ENCODE measurements at regions not wholly inside any gene's neighbourhood (a gene's known extent, or its start where the extent isn't known, plus 50 kb on each side); places are given as distances from the start of the nearest gene placed in this dataset.
"Not testable (repeated sequence)": the region's sequence is repeated elsewhere in the genome, so short reads cannot be mapped to it uniquely, and the experiment has no call there.

- H3K27me3 Mint-ChIP-seq (ENCODE audit: low read depth): no peaks in the 10 kb centered on the region
- CTCF ChIA-PET: no interaction called here
- H3K4me1 Mint-ChIP-seq (ENCODE audit: low read depth): no peaks in the 10 kb centered on the region
- H3K9me3 Mint-ChIP-seq (ENCODE audit: insufficient read depth): no peaks in the 10 kb centered on the region
- ATAC-seq (no peak), DNase-seq (no peak)
- H3K36me3 Mint-ChIP-seq (ENCODE audit: low read depth): no peaks in the 10 kb centered on the region
- H3K27ac Mint-ChIP-seq: no peak overlapping the region
- POLR2A ChIA-PET: no interaction called here
- no peak overlapping the region for H3K4me3 Mint-ChIP-seq
Measured at GRCh38 chr11:21965221-21965620, 227.7 kb upstream of the ANO5 start.

- Mint-ChIP-seq H3K4me3 (no peak overlapping the region), H3K9me3 (ENCODE audit: insufficient read depth) (no peaks in the 10 kb centered on the region), H3K36me3 (ENCODE audit: low read depth) (no peaks in the 10 kb centered on the region), H3K27ac (no peak overlapping the region), H3K27me3 (ENCODE audit: low read depth) (no peaks in the 10 kb centered on the region), H3K4me1 (ENCODE audit: low read depth) (no peaks in the 10 kb centered on the region)
- DNase-seq (no peak), ATAC-seq (no peak)
- POLR2A ChIA-PET: interaction anchor here (0.7 kb wide), 1 partner anchor 9 kb away, joined by 3 read pairs; no protein-coding TSS in a partner anchor
- CTCF ChIA-PET: no interaction called here
Measured at GRCh38 chr11:21968702-21969101, 224.2 kb upstream of the ANO5 start.

GRCh38 chr11:21969841-21970240, 223.0 kb upstream of the ANO5 start:
- CTCF ChIA-PET: no interaction called here
- DNase-seq: no peak
- Mint-ChIP-seq H3K36me3 (ENCODE audit: low read depth) (no peaks in the 10 kb centered on the region), H3K4me1 (ENCODE audit: low read depth) (no peaks in the 10 kb centered on the region), H3K27ac (no peak overlapping the region), H3K4me3 (no peak overlapping the region), H3K27me3 (ENCODE audit: low read depth) (no peaks in the 10 kb centered on the region), H3K9me3 (ENCODE audit: insufficient read depth) (no peaks in the 10 kb centered on the region)
- no peak for ATAC-seq
- POLR2A ChIA-PET: no interaction called here

DNA sequence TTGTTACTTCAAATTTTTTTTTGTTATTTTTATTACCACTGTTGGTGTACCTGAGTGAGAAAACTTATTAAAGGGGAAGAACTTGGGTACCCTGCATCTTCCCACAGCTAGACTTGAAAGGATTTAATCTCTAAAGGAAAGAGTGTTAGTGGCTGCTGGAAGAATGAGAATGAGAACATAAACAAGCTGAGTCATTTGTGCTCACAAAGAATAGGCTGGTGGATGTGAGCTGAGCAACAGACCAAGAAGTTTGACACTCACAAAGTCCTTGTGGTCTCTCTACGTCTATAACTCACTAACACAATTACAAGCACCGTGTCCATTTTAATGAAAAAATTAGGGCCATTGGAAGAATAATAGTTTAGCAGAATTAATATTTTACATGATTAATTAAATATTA, 217.6 kb upstream of the ANO5 start:
- ATAC-seq (no peak), DNase-seq (no peak)
- no peak overlapping the region for H3K4me3 Mint-ChIP-seq
- H3K27ac Mint-ChIP-seq: no peak overlapping the region
- H3K4me1 Mint-ChIP-seq (ENCODE audit: low read depth): no peaks in the 10 kb centered on the region
- POLR2A ChIA-PET: no interaction called here
- H3K27me3 Mint-ChIP-seq (ENCODE audit: low read depth): no peaks in the 10 kb centered on the region
- CTCF ChIA-PET: no interaction called here
- H3K36me3 Mint-ChIP-seq (ENCODE audit: low read depth): no peaks in the 10 kb centered on the region
- no peaks in the 10 kb centered on the region for H3K9me3 Mint-ChIP-seq (ENCODE audit: insufficient read depth)

GRCh38 chr11:21976210-21976609, 216.7 kb upstream of the ANO5 start:
- H3K4me3 Mint-ChIP-seq: no peak overlapping the region
- ChIA-PET CTCF (no interaction called here), POLR2A (no interaction called here)
- no peaks in the 10 kb centered on the region for H3K9me3 Mint-ChIP-seq (ENCODE audit: insufficient read depth)
- no peaks in the 10 kb centered on the region for H3K27me3 Mint-ChIP-seq (ENCODE audit: low read depth)
- DNase-seq: no peak
- no peaks in the 10 kb centered on the region for H3K36me3 Mint-ChIP-seq (ENCODE audit: low read depth)
- no peaks in the 10 kb centered on the region for H3K4me1 Mint-ChIP-seq (ENCODE audit: low read depth)
- no peak overlapping the region for H3K27ac Mint-ChIP-seq
- no peak for ATAC-seq

DNA sequence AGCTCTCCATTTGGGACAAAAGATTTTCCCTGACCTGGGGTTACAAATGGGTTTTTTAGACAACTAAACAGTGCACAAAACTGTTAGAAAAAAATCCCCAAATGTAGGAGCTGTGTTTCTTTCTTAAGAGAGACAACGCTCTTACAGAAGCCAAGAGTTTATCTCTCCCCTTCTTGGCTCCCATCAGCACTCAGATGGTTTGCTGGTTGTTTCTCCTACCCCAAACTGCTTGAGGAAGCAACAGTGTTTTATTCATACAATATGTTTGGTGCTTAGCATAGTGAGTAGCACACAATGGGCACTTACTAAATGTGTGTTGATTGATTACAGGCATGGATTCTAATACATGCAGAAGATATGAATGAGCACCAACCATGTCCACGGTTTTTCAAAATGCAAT, 209.5 kb upstream of the ANO5 start:
- Mint-ChIP-seq H3K27me3 (ENCODE audit: low read depth) (no peaks in the 10 kb centered on the region), H3K4me3 (no peak overlapping the region), H3K36me3 (ENCODE audit: low read depth) (no peaks in the 10 kb centered on the region), H3K4me1 (ENCODE audit: low read depth) (no peaks in the 10 kb centered on the region), H3K9me3 (ENCODE audit: insufficient read depth) (no peaks in the 10 kb centered on the region), H3K27ac (no peak overlapping the region)
- DNase-seq: no peak
- no peak for ATAC-seq
- POLR2A ChIA-PET: no interaction called here
- CTCF ChIA-PET: no interaction called here

DNA sequence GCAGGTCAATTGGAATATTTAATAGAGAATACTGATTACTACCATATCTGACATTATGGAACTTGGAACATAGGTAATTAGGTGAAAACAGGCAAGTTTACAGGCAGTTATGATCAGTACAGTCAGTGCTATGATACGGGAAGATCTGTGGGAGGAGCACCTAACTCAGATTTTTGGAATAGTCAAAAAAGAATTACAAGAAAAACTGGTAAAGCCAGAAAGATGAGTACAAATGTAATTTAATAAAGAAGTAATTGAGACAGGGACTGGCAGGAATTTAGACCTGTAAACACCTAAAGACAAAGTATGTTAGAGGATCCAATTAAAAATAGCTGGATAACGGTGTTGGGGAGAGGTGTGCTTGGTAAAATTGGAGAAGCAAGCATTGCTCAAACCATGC, 206.5 kb upstream of the ANO5 start:
- Mint-ChIP-seq H3K4me3 (no peak overlapping the region), H3K4me1 (ENCODE audit: low read depth) (no peaks in the 10 kb centered on the region), H3K36me3 (ENCODE audit: low read depth) (no peaks in the 10 kb centered on the region), H3K9me3 (ENCODE audit: insufficient read depth) (no peaks in the 10 kb centered on the region), H3K27ac (no peak overlapping the region), H3K27me3 (ENCODE audit: low read depth) (no peaks in the 10 kb centered on the region)
- ChIA-PET CTCF (no interaction called here), POLR2A (no interaction called here)
- DNase-seq: no peak
- no peak for ATAC-seq

DNA sequence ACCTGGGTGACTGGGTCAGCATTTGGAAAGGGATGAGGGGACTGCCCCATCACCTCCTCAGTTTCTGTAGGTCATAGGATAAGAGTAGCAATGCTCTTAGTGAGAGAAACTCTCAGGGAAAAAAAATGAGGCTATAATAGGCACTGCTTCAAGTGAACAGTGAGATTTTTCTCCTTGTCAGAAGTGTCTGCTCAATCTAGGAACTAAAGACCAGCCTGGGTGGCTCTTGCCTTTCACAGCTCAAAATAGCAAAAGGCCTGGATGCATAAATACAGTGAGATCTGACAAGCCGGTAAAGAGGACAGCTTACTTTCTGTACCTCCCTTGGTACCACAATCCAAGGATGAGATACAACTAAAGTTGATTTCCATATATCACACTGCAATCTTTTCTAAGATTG, 205.6 kb upstream of the ANO5 start:
- Mint-ChIP-seq H3K4me1 (ENCODE audit: low read depth) (no peaks in the 10 kb centered on the region), H3K9me3 (ENCODE audit: insufficient read depth) (no peaks in the 10 kb centered on the region), H3K27me3 (ENCODE audit: low read depth) (no peaks in the 10 kb centered on the region), H3K4me3 (no peak overlapping the region), H3K27ac (no peak overlapping the region), H3K36me3 (ENCODE audit: low read depth) (no peaks in the 10 kb centered on the region)
- no peak for ATAC-seq
- POLR2A ChIA-PET: no interaction called here
- DNase-seq: no peak
- CTCF ChIA-PET: no interaction called here

DNA sequence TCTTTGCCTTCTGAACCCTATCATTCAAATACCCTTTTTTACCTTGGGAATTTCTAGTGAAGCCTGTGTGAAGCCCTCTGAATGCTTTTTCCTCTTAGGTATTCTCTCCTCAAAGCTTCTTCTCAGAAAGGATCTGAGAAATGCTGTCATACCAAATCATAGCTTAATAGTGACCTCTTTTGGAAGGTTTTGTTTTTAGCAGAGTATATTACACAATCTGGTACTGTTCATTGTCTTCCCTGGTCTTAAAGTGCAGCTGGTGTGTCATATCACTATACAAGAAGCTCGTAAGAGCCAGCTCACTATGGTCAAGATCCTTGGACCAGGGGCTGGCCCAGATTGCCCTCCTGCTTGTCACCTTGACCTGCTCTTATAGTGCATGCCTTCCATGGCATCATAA, 204.4 kb upstream of the ANO5 start:
- POLR2A ChIA-PET: no interaction called here
- CTCF ChIA-PET: no interaction called here
- DNase-seq (no peak), ATAC-seq (no peak)
- Mint-ChIP-seq H3K36me3 (ENCODE audit: low read depth) (no peaks in the 10 kb centered on the region), H3K27me3 (ENCODE audit: low read depth) (no peaks in the 10 kb centered on the region), H3K27ac (no peak overlapping the region), H3K4me3 (no peak overlapping the region), H3K9me3 (ENCODE audit: insufficient read depth) (no peaks in the 10 kb centered on the region), H3K4me1 (ENCODE audit: low read depth) (no peaks in the 10 kb centered on the region)

DNA sequence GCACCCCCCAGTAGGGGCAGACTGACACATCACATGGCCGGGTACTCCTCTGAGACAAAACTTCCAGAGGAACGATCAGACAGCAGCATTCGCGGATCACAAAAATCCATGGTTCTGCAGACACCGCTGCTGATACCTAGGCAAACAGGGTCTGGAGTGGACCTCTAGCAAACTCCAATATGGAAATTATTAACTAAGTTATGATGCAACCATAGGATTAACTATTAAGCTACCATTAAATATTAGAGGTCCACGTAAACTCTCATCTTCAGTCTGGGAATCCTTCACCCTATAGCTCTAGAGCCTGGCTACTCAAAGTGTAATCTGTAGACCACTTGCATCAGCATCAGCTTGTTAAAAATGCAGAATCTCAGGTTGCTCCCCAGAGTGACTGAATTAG, 191.1 kb upstream of the ANO5 start:
- H3K27me3 Mint-ChIP-seq (ENCODE audit: low read depth); DNase-seq; CTCF ChIA-PET; ATAC-seq; H3K9me3 Mint-ChIP-seq (ENCODE audit: insufficient read depth); POLR2A ChIA-PET; H3K36me3 Mint-ChIP-seq (ENCODE audit: low read depth); H3K27ac Mint-ChIP-seq; H3K4me3 Mint-ChIP-seq; H3K4me1 Mint-ChIP-seq (ENCODE audit: low read depth): not testable (repeated sequence)

- H3K36me3 Mint-ChIP-seq (ENCODE audit: low read depth): no peaks in the 10 kb centered on the region
- no peak overlapping the region for H3K27ac Mint-ChIP-seq
- CTCF ChIA-PET: no interaction called here
- ATAC-seq: no peak
- POLR2A ChIA-PET: no interaction called here
- H3K27me3 Mint-ChIP-seq (ENCODE audit: low read depth): no peaks in the 10 kb centered on the region
- no peak for DNase-seq
- no peaks in the 10 kb centered on the region for H3K4me1 Mint-ChIP-seq (ENCODE audit: low read depth)
- no peak overlapping the region for H3K4me3 Mint-ChIP-seq
- peaks cover 9% of the 10 kb centered on the region for H3K9me3 Mint-ChIP-seq (ENCODE audit: insufficient read depth)
Measured at GRCh38 chr11:22006901-22007300, 186.0 kb upstream of the ANO5 start.

- ATAC-seq: no peak
- POLR2A ChIA-PET: no interaction called here
Measured at GRCh38 chr11:22031791-22032190, 161.1 kb upstream of the ANO5 start.

DNA sequence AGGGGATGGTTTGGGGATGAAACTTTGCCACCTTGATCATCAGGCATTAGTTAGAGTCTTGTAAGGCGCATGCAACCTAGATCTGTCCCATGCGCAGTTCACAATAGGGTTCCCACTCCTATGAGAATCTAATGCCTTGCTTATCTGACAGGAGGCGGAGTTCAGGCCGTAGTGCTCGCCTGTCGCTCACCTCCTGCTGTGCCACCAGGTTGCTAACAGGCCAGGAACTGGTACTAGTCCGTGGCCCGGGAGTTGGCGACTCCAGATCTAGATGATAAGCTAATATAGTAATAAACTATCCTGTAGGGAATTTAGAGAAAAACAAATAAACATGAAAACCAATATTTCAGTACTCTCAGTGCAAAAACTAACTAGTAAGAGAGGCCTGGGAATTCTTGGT, 155.4 kb upstream of the ANO5 start:
- no peak overlapping the region for H3K4me3 Mint-ChIP-seq
- ChIA-PET POLR2A (no interaction called here), CTCF (no interaction called here)
- H3K27me3 Mint-ChIP-seq (ENCODE audit: low read depth): no peaks in the 10 kb centered on the region
- no peaks in the 10 kb centered on the region for H3K36me3 Mint-ChIP-seq (ENCODE audit: low read depth)
- DNase-seq: no peak
- no peaks in the 10 kb centered on the region for H3K4me1 Mint-ChIP-seq (ENCODE audit: low read depth)
- ATAC-seq: no peak
- H3K9me3 Mint-ChIP-seq (ENCODE audit: insufficient read depth): no peaks in the 10 kb centered on the region
- H3K27ac Mint-ChIP-seq: no peak overlapping the region

More at GRCh38 chr11:22031791-22032190, 161.1 kb upstream of the ANO5 start:
- CTCF ChIA-PET: no interaction called here
- Mint-ChIP-seq H3K4me1 (ENCODE audit: low read depth) (no peaks in the 10 kb centered on the region), H3K36me3 (ENCODE audit: low read depth) (no peaks in the 10 kb centered on the region), H3K9me3 (ENCODE audit: insufficient read depth) (peaks cover 4% of the 10 kb centered on the region), H3K27me3 (ENCODE audit: low read depth) (no peaks in the 10 kb centered on the region), H3K27ac (no peak overlapping the region), H3K4me3 (no peak overlapping the region)
- no peak for DNase-seq

GRCh38 chr11:22041039-22041438, 151.8 kb upstream of the ANO5 start:
- Mint-ChIP-seq H3K27me3 (ENCODE audit: low read depth) (no peaks in the 10 kb centered on the region), H3K4me3 (no peak overlapping the region), H3K36me3 (ENCODE audit: low read depth) (no peaks in the 10 kb centered on the region), H3K4me1 (ENCODE audit: low read depth) (no peaks in the 10 kb centered on the region), H3K9me3 (ENCODE audit: insufficient read depth) (peaks cover 4% of the 10 kb centered on the region), H3K27ac (no peak overlapping the region)
- CTCF ChIA-PET: no interaction called here
- ATAC-seq: no peak
- POLR2A ChIA-PET: no interaction called here
- no peak for DNase-seq
